GM12878 (cell line): ENCODE measurements at regions not wholly inside any gene's neighbourhood (a gene's known extent, or its start where the extent isn't known, plus 50 kb on each side); places are given as distances from the start of the nearest gene placed in this dataset.

Source experiments
- ATAC-seq: fragments of 200-7000 bp; cut with Tn5 transposase; 3 replicates; pipeline ENCODE4 v1.9.1; 2020; ENCODE audit warnings: mild to moderate bottlenecking, moderate library complexity
- BruUV-seq: library from RNA; stranded (reverse); fragments of 400-500 nt; replicated peaks from 2 replicates; lab custom pipeline; 2021; lab: Mats Ljungman, UMichigan
- CTCF ChIA-PET: fragments of 300-600 bp; sonication (Branson Sonifier 250); formaldehyde crosslinking; extraction: SDS; loops from one replicate; lab custom pipeline; 2021; ENCODE audit warnings: inconsistent platforms; lab: Yijun Ruan, JAX
- POLR2A ChIA-PET: fragments of 350-600 bp; formaldehyde crosslinking; extraction: SDS; loops from one replicate; lab custom pipeline; 2021; ENCODE audit warnings: inconsistent platforms; lab: Charles Lee
- RAD21 ChIA-PET: fragments of 300-600 bp; sonication (Branson Sonifier 250); formaldehyde crosslinking; loops from one replicate; lab custom pipeline; 2023; ENCODE audit warnings: antibody characterized with exemption; ENCODE audit not compliant: unreplicated experiment; lab: Charles Lee
- SMC1A ChIA-PET: fragments of 300-600 bp; sonication (Branson Sonifier 250); formaldehyde crosslinking; loops from one replicate; lab custom pipeline; 2023; ENCODE audit not compliant: unreplicated experiment, uncharacterized antibody; lab: Charles Lee
- DNase-seq: peaks from one replicate; pipeline ENCODE4 v3.0.0-alpha.2; 2011; ENCODE audit warnings: low read depth, low spot score
- FAIRE-seq: peaks from 3 replicates; lab custom pipeline; 2011; peaks lifted over from hg19 to GRCh38; lab: Jason Lieb, UNC
- H2AFZ ChIP-seq: 2 replicates; pipeline ENCODE4 v1.6.0; 2011; ENCODE audit warnings: low read depth, low read length, control low read depth; ENCODE audit not compliant: control insufficient read depth
- H3K27ac ChIP-seq: 2 replicates; pipeline ENCODE4 v1.5.1; 2011; ENCODE audit warnings: control low read depth; ENCODE audit not compliant: control insufficient read depth, insufficient read depth
- H3K27me3 ChIP-seq, 2 experiments: replicated peaks in 1 of 2; 2 replicates each; pipeline versions ENCODE4 v1.6.0 to v1.6.1; 2011; ENCODE audit warnings: low read length in 1 of 2; ENCODE audit not compliant: control insufficient read depth in 2 of 2, insufficient read depth in 2 of 2
- H3K36me3 ChIP-seq, 2 experiments: 2 replicates each; pipeline ENCODE4 v1.5.1; 2011; ENCODE audit warnings: low read length in 1 of 2; ENCODE audit not compliant: control insufficient read depth in 2 of 2, insufficient read depth in 2 of 2
- H3K4me1 ChIP-seq: 2 replicates; pipeline ENCODE4 v1.6.1; 2011; ENCODE audit warnings: mild to moderate bottlenecking, low read length, moderate library complexity, mixed read lengths; ENCODE audit not compliant: control insufficient read depth, insufficient read depth
- H3K4me2 ChIP-seq: 2 replicates; pipeline ENCODE4 v1.6.0; 2011; ENCODE audit warnings: control low read depth; ENCODE audit not compliant: control insufficient read depth, insufficient read depth
- H3K4me3 ChIP-seq: fragments of 200-600 bp; sonication (generic); 2 replicates; pipeline ENCODE4 v1.5.1; 2016
- H3K79me2 ChIP-seq: 2 replicates; pipeline ENCODE4 v1.6.0; 2011; ENCODE audit warnings: low read length; ENCODE audit not compliant: control insufficient read depth, insufficient read depth
- H3K9ac ChIP-seq: 2 replicates; pipeline ENCODE4 v1.8.0; 2011; ENCODE audit warnings: low read length, control low read depth, mixed read lengths; ENCODE audit not compliant: control insufficient read depth, insufficient read depth
- H3K9me3 ChIP-seq: replicated peaks from 3 replicates; pipeline ENCODE4 v1.5.1; 2011; ENCODE audit warnings: mild to moderate bottlenecking, low read length; ENCODE audit not compliant: control insufficient read depth, insufficient read depth
- H4K20me1 ChIP-seq: 2 replicates; pipeline ENCODE4 v1.6.0; 2011; ENCODE audit not compliant: control insufficient read depth, insufficient read depth
- CBFB ChIP-seq: IDR thresholded peaks from 2 replicates; pipeline ENCODE4 v1.6.1; 2016; ENCODE audit warnings: antibody characterized with exemption, low read depth
- CBX5 ChIP-seq: sonication (generic); IDR thresholded peaks from 2 replicates; pipeline ENCODE4 v1.6.1; 2016; ENCODE audit warnings: low read depth, moderate library complexity, mild to moderate bottlenecking, inconsistent platforms
- CREB1 ChIP-seq: IDR thresholded peaks from 2 replicates; pipeline ENCODE4 v1.6.1; 2012; ENCODE audit warnings: low read depth, mild to moderate bottlenecking, inconsistent platforms
- DPF2 ChIP-seq: fragments of 450-650 bp; IDR thresholded peaks from 2 replicates; pipeline ENCODE4 v1.6.1; 2017; ENCODE audit warnings: mild to moderate bottlenecking
- ESRRA ChIP-seq: IDR thresholded peaks from 2 replicates; pipeline ENCODE4 v1.6.1; 2012; ENCODE audit warnings: mild to moderate bottlenecking, low read length, improper control_type of control experiment
- KDM1A ChIP-seq: fragments of 200-600 bp; sonication (generic); IDR thresholded peaks from 2 replicates; pipeline ENCODE4 v1.6.1; 2016; ENCODE audit warnings: borderline replicate concordance
- MTA2 ChIP-seq: fragments of 450-650 bp; IDR thresholded peaks from 2 replicates; pipeline ENCODE4 v1.6.1; 2016; ENCODE audit warnings: low read depth, mild to moderate bottlenecking, moderate library complexity
- NRF1 ChIP-seq: conservative IDR thresholded peaks from 2 replicates; pipeline ENCODE4 v1.6.1; 2011; ENCODE audit warnings: mild to moderate bottlenecking, low read depth, low read length, improper control_type of control experiment
- POLR2AphosphoS2 ChIP-seq: IDR thresholded peaks from 2 replicates; pipeline ENCODE4 v1.6.1; 2011; ENCODE audit warnings: low read depth, mild to moderate bottlenecking, low read length, improper control_type of control experiment, moderate library complexity
- POLR2AphosphoS5 ChIP-seq: IDR thresholded peaks from 2 replicates; pipeline ENCODE4 v1.6.1; 2011; ENCODE audit warnings: mild to moderate bottlenecking, low read length, inconsistent platforms
- POU2F2 ChIP-seq: IDR thresholded peaks from 3 replicates; pipeline ENCODE4 v1.6.1; 2011; ENCODE audit warnings: low read depth, mild to moderate bottlenecking, low read length, borderline replicate concordance
- RAD21 ChIP-seq: IDR thresholded peaks from 2 replicates; pipeline ENCODE4 v1.6.1; 2011; ENCODE audit warnings: mild to moderate bottlenecking, low read depth, low read length, moderate library complexity; ENCODE audit not compliant: insufficient read depth
- SIN3A ChIP-seq: IDR thresholded peaks from 2 replicates; pipeline ENCODE4 v1.6.1; 2012; ENCODE audit warnings: low read depth, low read length, improper control_type of control experiment
- STAT3 ChIP-seq: IDR thresholded peaks from 2 replicates; pipeline ENCODE4 v1.6.1; 2011; ENCODE audit warnings: low read depth, low read length, improper control_type of control experiment
- SUPT20H ChIP-seq: IDR thresholded peaks from 2 replicates; pipeline ENCODE4 v1.6.1; 2011; ENCODE audit warnings: low read depth, mild to moderate bottlenecking, low read length, moderate library complexity, borderline replicate concordance; ENCODE audit not compliant: control insufficient read depth
- ZNF384 ChIP-seq: IDR thresholded peaks from 2 replicates; pipeline ENCODE4 v1.6.1; 2012; ENCODE audit warnings: low read depth, mild to moderate bottlenecking, low read length, improper control_type of control experiment, borderline replicate concordance
- ZSCAN29 ChIP-seq: fragments of 450-650 bp; IDR thresholded peaks from 2 replicates; pipeline ENCODE4 v1.6.1; 2017; ENCODE audit warnings: mild to moderate bottlenecking, moderate library complexity
- WGBS: methylation state at CpG from one replicate; pipeline ENCODE4 v1.1.6; 2016; ENCODE audit warnings: low lambda C conversion rate; ENCODE audit not compliant: insufficient replicate concordance, insufficient coverage; ENCODE audit errors: missing lambda C conversion rate; 5-methylcytosine and 5-hydroxymethylcytosine counted together
- in situ Hi-C: fragments of 300-500 bp; cut with MboI; formaldehyde crosslinking; loops from 9 replicates; pipeline ENCODE4 v1.14.3; 2018; ENCODE audit warnings: mixed read lengths
- intact Hi-C: fragments of 100-400 bp; cut with micrococcal nuclease; formaldehyde crosslinking; loops from one replicate; pipeline ENCODE4 v1.14.2; 2022; ENCODE audit not compliant: unreplicated experiment
- TF ChIP-seq, protein P1 (sequence below): fragments of 450-650 bp; IDR thresholded peaks from 2 replicates; pipeline ENCODE4 v1.6.1; 2017; ENCODE audit warnings: mild to moderate bottlenecking, moderate library complexity

DNA sequence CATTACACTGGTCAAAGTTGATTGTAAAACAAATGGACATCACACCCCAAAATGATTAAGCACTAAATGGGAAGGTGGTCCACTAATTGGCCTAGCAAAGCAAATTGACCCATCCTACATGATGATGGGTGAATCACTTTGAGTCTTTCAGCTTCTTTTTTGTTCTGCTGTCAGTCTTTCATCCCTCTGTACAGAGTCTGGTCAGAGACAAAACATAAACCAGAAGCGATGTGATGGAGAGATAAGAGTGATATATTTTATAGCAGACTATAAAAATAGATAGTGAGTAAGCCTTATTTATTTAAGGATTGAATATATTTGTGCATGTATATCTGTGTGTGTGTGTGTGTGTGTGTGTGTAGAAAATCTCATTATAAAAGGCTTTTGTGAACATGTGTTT is 618.4 kb upstream of the SOX9 start (continued):
- no peak for TF ChIP-seq SIN3A

- H3K4me1 ChIP-seq = no peaks in the 10 kb centered on the region
- CTCF ChIA-PET = no interaction called here
- no peak overlapping the region for H3K4me2 ChIP-seq
- no peaks in the 10 kb centered on the region for H3K79me2 ChIP-seq
- no peaks in the 10 kb centered on the region for H4K20me1 ChIP-seq
- no peak for DNase-seq
- intact Hi-C loops (no loop called here), in situ Hi-C loops (no loop called here)
- ATAC-seq = no peak
- no TSS peak for BruUV-seq
- no peak overlapping the region for H3K27ac ChIP-seq
- no peaks in the 10 kb centered on the region for H3K9me3 ChIP-seq
- no peak for TF ChIP-seq ESRRA
- TF ChIP-seq POLR2AphosphoS2 = no peak
- TF ChIP-seq, protein P1, sequence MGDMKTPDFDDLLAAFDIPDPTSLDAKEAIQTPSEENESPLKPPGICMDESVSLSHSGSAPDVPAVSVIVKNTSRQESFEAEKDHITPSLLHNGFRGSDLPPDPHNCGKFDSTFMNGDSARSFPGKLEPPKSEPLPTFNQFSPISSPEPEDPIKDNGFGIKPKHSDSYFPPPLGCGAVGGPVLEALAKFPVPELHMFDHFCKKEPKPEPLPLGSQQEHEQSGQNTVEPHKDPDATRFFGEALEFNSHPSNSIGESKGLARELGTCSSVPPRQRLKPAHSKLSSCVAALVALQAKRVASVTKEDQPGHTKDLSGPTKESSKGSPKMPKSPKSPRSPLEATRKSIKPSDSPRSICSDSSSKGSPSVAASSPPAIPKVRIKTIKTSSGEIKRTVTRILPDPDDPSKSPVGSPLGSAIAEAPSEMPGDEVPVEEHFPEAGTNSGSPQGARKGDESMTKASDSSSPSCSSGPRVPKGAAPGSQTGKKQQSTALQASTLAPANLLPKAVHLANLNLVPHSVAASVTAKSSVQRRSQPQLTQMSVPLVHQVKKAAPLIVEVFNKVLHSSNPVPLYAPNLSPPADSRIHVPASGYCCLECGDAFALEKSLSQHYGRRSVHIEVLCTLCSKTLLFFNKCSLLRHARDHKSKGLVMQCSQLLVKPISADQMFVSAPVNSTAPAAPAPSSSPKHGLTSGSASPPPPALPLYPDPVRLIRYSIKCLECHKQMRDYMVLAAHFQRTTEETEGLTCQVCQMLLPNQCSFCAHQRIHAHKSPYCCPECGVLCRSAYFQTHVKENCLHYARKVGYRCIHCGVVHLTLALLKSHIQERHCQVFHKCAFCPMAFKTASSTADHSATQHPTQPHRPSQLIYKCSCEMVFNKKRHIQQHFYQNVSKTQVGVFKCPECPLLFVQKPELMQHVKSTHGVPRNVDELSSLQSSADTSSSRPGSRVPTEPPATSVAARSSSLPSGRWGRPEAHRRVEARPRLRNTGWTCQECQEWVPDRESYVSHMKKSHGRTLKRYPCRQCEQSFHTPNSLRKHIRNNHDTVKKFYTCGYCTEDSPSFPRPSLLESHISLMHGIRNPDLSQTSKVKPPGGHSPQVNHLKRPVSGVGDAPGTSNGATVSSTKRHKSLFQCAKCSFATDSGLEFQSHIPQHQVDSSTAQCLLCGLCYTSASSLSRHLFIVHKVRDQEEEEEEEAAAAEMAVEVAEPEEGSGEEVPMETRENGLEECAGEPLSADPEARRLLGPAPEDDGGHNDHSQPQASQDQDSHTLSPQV = no peak
- TF ChIP-seq STAT3 = no peak
- TF ChIP-seq POU2F2 = no peak
- no peak for TF ChIP-seq NRF1
- TF ChIP-seq SUPT20H = no peak
- TF ChIP-seq MTA2 = no peak
- TF ChIP-seq CBX5 = no peak
- no peak for TF ChIP-seq ZNF384
- TF ChIP-seq CBFB = no peak
- no peak for TF ChIP-seq KDM1A
- TF ChIP-seq POLR2AphosphoS5 = no peak
- TF ChIP-seq CREB1 = no peak
- TF ChIP-seq RAD21 = no peak
- TF ChIP-seq ZSCAN29 = no peak
- no peak for TF ChIP-seq DPF2
- H3K36me3 ChIP-seq = no peaks in the 10 kb centered on the region
- H2AFZ ChIP-seq = no peak overlapping the region
- no peaks in the 10 kb centered on the region for H3K27me3 ChIP-seq
- H3K9ac ChIP-seq = no peak overlapping the region
- RAD21 ChIA-PET = no interaction called here
- SMC1A ChIA-PET = no interaction called here
- 27% methylated on average over 6 of the region's 6 CpGs for WGBS
- H3K4me3 ChIP-seq = no peak overlapping the region
- POLR2A ChIA-PET = interaction anchor here (0.6 kb wide), 1 partner anchor 170 kb away, joined by 4 read pairs; no protein-coding TSS in a partner anchor
- FAIRE-seq = no peak
Measured at GRCh38 chr17:71503710-71504465, 616.9 kb upstream of the SOX9 start.
